ENCODE measurements at regions not wholly inside any gene's neighbourhood (a gene's known extent, or its start where the extent isn't known, plus 50 kb on each side); places are given as distances from the start of the nearest gene placed in this dataset.

DNA sequence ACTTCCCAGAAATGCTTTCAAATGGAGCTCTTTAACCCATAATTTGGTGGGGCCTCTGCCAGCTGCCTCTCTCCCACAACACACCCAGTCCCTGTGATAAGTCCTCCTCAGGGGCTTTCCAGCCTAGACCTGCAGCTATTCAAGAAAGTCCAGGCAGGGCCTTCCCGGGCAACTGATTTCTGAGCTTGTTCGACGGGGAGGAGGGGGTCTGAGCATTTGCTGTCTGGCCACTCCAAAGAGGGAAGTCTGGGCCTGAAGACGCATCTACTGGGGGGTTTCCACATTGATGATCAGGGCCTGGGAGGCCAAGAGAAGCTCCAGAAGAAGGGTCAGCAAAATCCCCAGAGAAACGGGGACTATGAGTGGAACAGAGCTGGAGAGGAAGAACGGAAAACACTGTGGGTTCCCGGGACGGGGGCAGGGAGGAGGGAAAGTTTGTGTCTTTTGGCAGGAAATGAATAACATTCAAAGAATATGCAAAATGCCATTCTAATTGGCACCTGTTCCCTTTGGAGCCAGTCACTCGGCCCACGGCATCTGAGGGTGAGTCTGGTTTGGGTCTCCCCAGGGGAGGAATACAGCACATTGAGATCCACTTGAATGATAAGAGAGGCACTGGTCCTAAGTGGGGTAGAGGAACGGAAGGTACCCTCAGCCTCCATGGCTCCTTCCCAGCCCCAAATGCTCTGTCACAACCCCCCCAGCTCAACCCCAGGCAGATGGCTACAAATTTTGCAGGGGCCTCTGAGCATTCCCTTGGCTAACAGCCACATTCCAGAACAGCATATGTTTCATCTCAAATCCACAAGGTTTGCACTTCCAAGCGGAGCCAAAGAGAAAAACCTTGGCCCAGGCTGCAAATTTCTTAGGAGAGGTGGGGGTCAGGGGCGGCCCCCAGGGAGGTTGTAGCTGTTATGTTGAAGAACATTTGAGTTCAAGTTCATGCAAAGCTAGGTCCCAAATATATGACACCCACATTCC, 72.0 kb downstream of the RPUSD4 start:
- no peak overlapping the region for H2AFZ ChIP-seq (ENCODE audit: low read depth, low read length)
- no peak overlapping the region for H3K9ac ChIP-seq (replicated peaks; ENCODE audit: extremely low read depth, insufficient read depth, low read length)
- no peaks in the 10 kb centered on the region for H4K20me1 ChIP-seq (replicated peaks; ENCODE audit: control insufficient read depth, extremely low read depth, insufficient read depth, low read length)
- BruUV-seq (replicated peaks), result no TSS peak
- H3K36me3 ChIP-seq (ENCODE audit: control insufficient read depth in 2 of 2, extremely low read depth in 1 of 2, insufficient read depth in 2 of 2, low read length in 2 of 2), result no peaks in the 10 kb centered on the region
- CTCF ChIA-PET, result interaction anchor here (1.1 to 1.8 kb wide), 2 partner anchors 54 to 197 kb away, joined by 4 read pairs; no protein-coding TSS in a partner anchor
- no peaks in the 10 kb centered on the region for H3K79me2 ChIP-seq (ENCODE audit: control insufficient read depth, insufficient read depth, low read length)
- no peaks in the 10 kb centered on the region for H3K9me1 ChIP-seq (replicated peaks; ENCODE audit: control insufficient read depth, extremely low read depth, insufficient read depth, low read length)
- intact Hi-C loops (cut with micrococcal nuclease) (no loop called here), dilution Hi-C loops (cut with MboI; ENCODE audit: extremely low pct_ligation_motif_present, low sequenced_read_pairs) (no loop called here)
- no peak overlapping the region for H3K4me3 ChIP-seq (replicated peaks in 1 of 3; ENCODE audit: insufficient read depth in 1 of 3, low read depth in 1 of 3, low read length in 3 of 3)
- DNase-seq (ENCODE audit: low read depth, low spot score), result no peak
- POLR2A ChIA-PET, result no interaction called here
- H3K27ac ChIP-seq (ENCODE audit: insufficient read depth, low read depth, low read length), result no peak overlapping the region
- peaks cover 2 to 4% of the 10 kb centered on the region in 2 experiments for H3K27me3 ChIP-seq (ENCODE audit: control insufficient read depth in 2 of 2, insufficient read depth in 2 of 2, low read length in 2 of 2)
- no peaks in the 10 kb centered on the region for H3K9me3 ChIP-seq (replicated peaks; ENCODE audit: control insufficient read depth, insufficient read depth, low read length)
- no peak for FAIRE-seq
- H3K4me2 ChIP-seq (ENCODE audit: insufficient read depth, low read length), result no peak overlapping the region
- TF ChIP-seq JUN (IDR thresholded peaks at IDR 0.05; ENCODE audit: borderline replicate concordance, insufficient read depth, insufficient read length, low read depth) (no peak), FOS (IDR thresholded peaks at IDR 0.05; ENCODE audit: borderline replicate concordance, insufficient read depth, low read length) (no peak), CTCF (IDR thresholded peaks at IDR 0.05; ENCODE audit: extremely low read depth in 1 of 2, insufficient read depth in 1 of 2, low read depth in 1 of 2, low read length in 2 of 2) (no peak), POLR2A (IDR thresholded peaks at IDR 0.05; ENCODE audit: low read depth, low read length) (no peak), MYC (IDR thresholded peaks at IDR 0.05; ENCODE audit: low read depth, low read length) (no peak), GATA2 (IDR thresholded peaks at IDR 0.05; ENCODE audit: insufficient read depth, insufficient read length, low read depth, low read length) (no peak), POLR2AphosphoS5 (IDR thresholded peaks at IDR 0.05; ENCODE audit: insufficient read depth, low read depth, low read length) (no peak), EZH2 (IDR thresholded peaks at IDR 0.05; ENCODE audit: borderline replicate concordance, low read depth, low read length, severe bottlenecking) (no peak)
- TF ChIP-seq, protein P1, sequence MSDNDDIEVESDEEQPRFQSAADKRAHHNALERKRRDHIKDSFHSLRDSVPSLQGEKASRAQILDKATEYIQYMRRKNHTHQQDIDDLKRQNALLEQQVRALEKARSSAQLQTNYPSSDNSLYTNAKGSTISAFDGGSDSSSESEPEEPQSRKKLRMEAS (IDR thresholded peaks at IDR 0.05; ENCODE audit: insufficient read depth, insufficient read length), result no peak
- no peaks in the 10 kb centered on the region for H3K4me1 ChIP-seq (ENCODE audit: control insufficient read depth, extremely low read depth, insufficient read depth, low read length)
